Body of pancreas (tissue), 4 donors: ENCODE measurements at regions not wholly inside any gene's neighbourhood (a gene's known extent, or its start where the extent isn't known, plus 50 kb on each side); places are given as distances from the start of the nearest gene placed in this dataset.

ENCODE experiments used
- POLR2A ChIP-seq, 3 donors: fragments of 450-650 bp; IDR thresholded peaks; one replicate each; pipeline ENCODE4 v1.6.1; 2016; ENCODE audit warnings: antibody characterized with exemption in 3 of 3, mild to moderate bottlenecking in 2 of 3
- TF ChIP-seq, protein P1 (sequence below), 7 experiments: fragments of 450-650 bp in 4 of 7; fragments of 200-600 bp in 3 of 7; sonication (generic) in 3 of 7; IDR thresholded peaks; one replicate each; pipeline ENCODE4 v1.5.1; 2016 to 2019; ENCODE audit warnings: antibody characterized with exemption in 7 of 7

DNA sequence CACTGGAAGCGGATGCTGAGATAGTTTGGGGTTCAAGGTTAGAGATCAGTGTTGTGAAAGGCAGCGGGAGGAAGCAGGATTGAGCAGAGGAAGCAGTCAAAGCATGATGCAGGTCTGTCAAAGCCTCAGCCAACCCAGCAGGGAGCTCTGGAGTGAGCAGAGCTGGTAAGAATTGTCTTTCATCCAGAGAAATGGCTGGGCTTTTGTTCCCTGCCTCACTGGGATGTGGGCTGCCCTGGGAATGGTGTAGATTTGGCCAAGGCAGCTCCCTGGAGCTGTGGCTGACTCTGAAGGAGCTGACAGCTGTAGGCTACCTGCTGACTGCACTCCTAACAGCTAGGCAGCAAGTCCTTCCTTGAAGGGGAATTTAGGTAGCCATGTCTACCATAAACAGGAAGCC lies 61.9 kb upstream of the STXBP5L start:
- TF ChIP-seq, protein P1, sequence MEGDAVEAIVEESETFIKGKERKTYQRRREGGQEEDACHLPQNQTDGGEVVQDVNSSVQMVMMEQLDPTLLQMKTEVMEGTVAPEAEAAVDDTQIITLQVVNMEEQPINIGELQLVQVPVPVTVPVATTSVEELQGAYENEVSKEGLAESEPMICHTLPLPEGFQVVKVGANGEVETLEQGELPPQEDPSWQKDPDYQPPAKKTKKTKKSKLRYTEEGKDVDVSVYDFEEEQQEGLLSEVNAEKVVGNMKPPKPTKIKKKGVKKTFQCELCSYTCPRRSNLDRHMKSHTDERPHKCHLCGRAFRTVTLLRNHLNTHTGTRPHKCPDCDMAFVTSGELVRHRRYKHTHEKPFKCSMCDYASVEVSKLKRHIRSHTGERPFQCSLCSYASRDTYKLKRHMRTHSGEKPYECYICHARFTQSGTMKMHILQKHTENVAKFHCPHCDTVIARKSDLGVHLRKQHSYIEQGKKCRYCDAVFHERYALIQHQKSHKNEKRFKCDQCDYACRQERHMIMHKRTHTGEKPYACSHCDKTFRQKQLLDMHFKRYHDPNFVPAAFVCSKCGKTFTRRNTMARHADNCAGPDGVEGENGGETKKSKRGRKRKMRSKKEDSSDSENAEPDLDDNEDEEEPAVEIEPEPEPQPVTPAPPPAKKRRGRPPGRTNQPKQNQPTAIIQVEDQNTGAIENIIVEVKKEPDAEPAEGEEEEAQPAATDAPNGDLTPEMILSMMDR (IDR thresholded peaks at IDR 0.05) = no peak
- TF ChIP-seq POLR2A (IDR thresholded peaks at IDR 0.05) = no peak
